ENCODE measurements at regions not wholly inside any gene's neighbourhood (a gene's known extent, or its start where the extent isn't known, plus 50 kb on each side); places are given as distances from the start of the nearest gene placed in this dataset.

DNA sequence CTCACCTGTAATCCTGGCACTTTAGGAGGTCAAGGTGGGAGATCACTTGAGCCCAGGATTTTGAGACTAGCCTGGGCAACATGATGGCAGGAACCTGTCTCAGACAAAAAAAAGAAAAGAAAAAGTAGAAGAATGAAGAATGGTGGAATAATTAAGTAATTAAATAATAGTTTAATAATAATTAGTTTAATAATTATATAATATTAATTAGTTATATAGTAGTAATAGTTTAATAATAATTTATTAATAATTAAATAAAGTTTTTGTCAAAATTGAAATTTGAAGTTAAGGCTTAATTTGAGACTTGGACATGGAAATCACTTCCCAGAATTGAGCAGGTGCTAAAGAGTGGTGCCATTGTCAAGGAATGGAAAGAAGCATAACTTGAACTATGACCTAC is 52.2 kb upstream of the ABCA12 start:
- no peak for TF ChIP-seq CTCF (conservative IDR thresholded peaks at IDR 0.05)
- no peak overlapping the region for H3K27ac ChIP-seq

DNA sequence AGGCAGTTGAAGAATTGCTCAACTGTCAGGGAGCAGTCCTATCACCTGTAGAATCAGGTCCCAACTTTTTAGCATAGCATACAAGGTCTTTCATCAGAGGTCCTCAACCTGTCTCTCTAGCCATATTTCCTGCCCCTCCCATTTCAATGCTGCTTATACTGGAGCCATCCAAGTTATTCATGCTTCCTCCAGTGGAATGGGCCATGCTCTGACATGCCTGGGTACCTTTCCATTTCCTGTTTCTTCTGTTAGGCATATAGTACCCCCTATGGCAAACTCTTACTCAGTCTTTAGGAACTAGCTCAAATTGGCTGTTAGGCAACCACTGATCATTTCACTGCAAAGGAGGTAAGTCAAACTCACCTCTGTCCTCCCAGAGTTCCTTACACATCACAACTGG is 51.0 kb upstream of the ABCA12 start:
- TF ChIP-seq CTCF (conservative IDR thresholded peaks at IDR 0.05): no peak
- no peak overlapping the region for H3K27ac ChIP-seq
